DND-41 (cell line): ENCODE measurements at regions not wholly inside any gene's neighbourhood (a gene's known extent, or its start where the extent isn't known, plus 50 kb on each side); places are given as distances from the start of the nearest gene placed in this dataset.

Experiments used
- ATAC-seq: fragments of 200-7000 bp; cut with Tn5 transposase; 3 replicates; pipeline ENCODE4 v1.9.1; 2021; ENCODE audit warnings: low read depth; ENCODE audit not compliant: insufficient read depth
- DNase-seq: peaks from one replicate; pipeline ENCODE4 v3.0.0-alpha.2; 2020
- H2AFZ ChIP-seq: 2 replicates; pipeline ENCODE4 v1.6.0; 2012; ENCODE audit warnings: low read depth, low read length
- H3K27ac ChIP-seq: 2 replicates; pipeline ENCODE4 v1.5.1; 2012; ENCODE audit warnings: low read length, inconsistent platforms
- H3K27me3 ChIP-seq: fragments of 200-600 bp; sonication (generic); 2 replicates; pipeline ENCODE4 v1.6.0; 2012; ENCODE audit warnings: low read length, mild to moderate bottlenecking, inconsistent platforms; ENCODE audit not compliant: insufficient read depth, poor library complexity
- H3K36me3 ChIP-seq: 2 replicates; pipeline ENCODE4 v1.5.1; 2012; ENCODE audit warnings: low read length, inconsistent platforms; ENCODE audit not compliant: insufficient read depth
- H3K4me1 ChIP-seq: 2 replicates; pipeline ENCODE4 v1.5.1; 2012; ENCODE audit warnings: mild to moderate bottlenecking, low read length; ENCODE audit not compliant: insufficient read depth
- H3K4me2 ChIP-seq: 2 replicates; pipeline ENCODE4 v1.6.0; 2012; ENCODE audit warnings: mild to moderate bottlenecking, moderate library complexity, low read length, inconsistent platforms; ENCODE audit not compliant: insufficient read depth
- H3K4me3 ChIP-seq, 2 experiments: fragments of 200-600 bp in 1 of 2; shearing (Covaris generic) in 1 of 2; 2 replicates each; pipeline ENCODE4 v1.5.1; 2012 to 2016; ENCODE audit warnings: inconsistent platforms in 2 of 2, low read length in 2 of 2, mild to moderate bottlenecking in 2 of 2, low read depth in 1 of 2, moderate library complexity in 1 of 2
- H3K79me2 ChIP-seq: 2 replicates; pipeline ENCODE4 v1.6.0; 2012; ENCODE audit warnings: low read length, inconsistent platforms; ENCODE audit not compliant: insufficient read depth
- H3K9ac ChIP-seq: 2 replicates; pipeline ENCODE4 v1.6.0; 2012; ENCODE audit warnings: low read depth, mild to moderate bottlenecking, inconsistent platforms, low read length, moderate library complexity
- H3K9me3 ChIP-seq: 2 replicates; pipeline ENCODE4 v1.5.1; 2012; ENCODE audit warnings: low read length, moderate library complexity, mild to moderate bottlenecking, inconsistent platforms; ENCODE audit not compliant: insufficient read depth, severe bottlenecking
- H4K20me1 ChIP-seq: 2 replicates; pipeline ENCODE4 v1.6.0; 2012; ENCODE audit warnings: low read length; ENCODE audit not compliant: insufficient read depth
- CTCF ChIP-seq: IDR thresholded peaks from 2 replicates; pipeline ENCODE4 v1.5.1; 2012; ENCODE audit warnings: borderline replicate concordance, low read length, moderate library complexity, mild to moderate bottlenecking; ENCODE audit not compliant: poor library complexity, severe bottlenecking; ENCODE audit errors: extremely low read depth
- EZH2 ChIP-seq: IDR thresholded peaks from 3 replicates; pipeline ENCODE4 v1.6.1; 2012; ENCODE audit warnings: borderline replicate concordance, low read depth, mild to moderate bottlenecking, moderate library complexity, low read length, inconsistent platforms; ENCODE audit not compliant: severe bottlenecking

DNA sequence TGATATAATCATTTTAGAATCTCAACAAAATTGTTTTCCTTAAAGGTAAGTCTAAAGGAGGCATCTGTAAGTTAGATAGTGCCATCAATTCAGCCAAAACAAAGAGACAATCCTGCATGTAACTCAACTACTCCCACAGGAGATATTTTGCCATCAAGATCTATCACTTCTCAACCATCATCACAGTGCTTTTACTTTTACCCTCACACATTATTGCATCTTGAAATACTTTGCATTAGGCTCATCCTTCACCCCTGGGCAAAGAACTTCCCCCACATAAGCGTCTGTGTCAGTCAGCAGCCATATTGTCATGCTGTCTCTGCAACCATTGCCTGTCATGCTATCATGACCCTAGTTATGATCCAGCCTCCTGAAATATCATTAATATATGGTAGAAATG is 54.9 kb upstream of the NLGN1 start:
- Histone ChIP-seq H3K9ac (no peak overlapping the region), H3K79me2 (no peaks in the 10 kb centered on the region), H3K27ac (no peak overlapping the region), H2AFZ (no peak overlapping the region), H3K9me3 (no peaks in the 10 kb centered on the region), H4K20me1 (no peaks in the 10 kb centered on the region), H3K27me3 (no peaks in the 10 kb centered on the region), H3K4me1 (no peaks in the 10 kb centered on the region), H3K4me2 (no peak overlapping the region), H3K36me3 (no peaks in the 10 kb centered on the region), H3K4me3 (no peak overlapping the region)
- ATAC-seq (no peak), DNase-seq (no peak)
- TF ChIP-seq EZH2 (no peak), CTCF (no peak)

DNA sequence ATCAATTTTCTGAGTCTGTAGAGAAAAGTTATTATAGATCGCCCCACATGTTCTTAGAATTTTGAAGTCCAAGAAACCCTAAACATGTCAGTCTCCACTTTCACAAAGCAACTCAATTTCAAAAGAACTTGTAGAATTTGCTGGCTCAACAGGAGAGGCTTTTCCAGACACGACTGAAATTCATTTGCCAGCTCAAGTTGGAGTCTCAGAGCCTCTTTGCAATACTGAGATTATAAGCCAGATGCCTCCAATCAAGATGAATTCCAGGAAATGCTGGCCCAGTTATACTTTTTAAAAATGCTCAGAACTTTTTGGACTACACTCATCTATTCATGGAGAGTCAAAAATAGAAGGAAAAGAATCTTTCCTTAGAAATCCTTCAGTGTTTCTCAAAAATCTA is 56.9 kb upstream of the NLGN1 start:
- Histone ChIP-seq H3K27ac (no peak overlapping the region), H3K4me3 (no peak overlapping the region), H2AFZ (no peak overlapping the region), H3K36me3 (no peaks in the 10 kb centered on the region), H3K4me1 (no peaks in the 10 kb centered on the region), H3K9me3 (no peaks in the 10 kb centered on the region), H3K27me3 (no peaks in the 10 kb centered on the region), H3K79me2 (no peaks in the 10 kb centered on the region), H3K4me2 (no peak overlapping the region), H4K20me1 (no peaks in the 10 kb centered on the region), H3K9ac (no peak overlapping the region)
- TF ChIP-seq EZH2 (no peak), CTCF (no peak)
- no peak for ATAC-seq
- DNase-seq: no peak

GRCh38 chr3:173336261-173336660 is 61.3 kb upstream of the NLGN1 start:
- peaks cover 4% of the 10 kb centered on the region for H3K27me3 ChIP-seq
- no peak overlapping the region for H2AFZ ChIP-seq
- H3K4me1 ChIP-seq: no peaks in the 10 kb centered on the region

More at GRCh38 chr3:173336261-173336660, 61.3 kb upstream of the NLGN1 start:
- no peak overlapping the region for H3K4me2 ChIP-seq
- H3K4me3 ChIP-seq: no peak overlapping the region
- no peaks in the 10 kb centered on the region for H4K20me1 ChIP-seq
- H3K79me2 ChIP-seq: no peaks in the 10 kb centered on the region
- H3K9ac ChIP-seq: no peak overlapping the region
- ATAC-seq (no peak), DNase-seq (no peak)
- no peak for TF ChIP-seq EZH2
- no peak for TF ChIP-seq CTCF
- H3K9me3 ChIP-seq: no peaks in the 10 kb centered on the region
- no peaks in the 10 kb centered on the region for H3K36me3 ChIP-seq
- H3K27ac ChIP-seq: no peak overlapping the region
